GM18517 (cell line): ENCODE measurements at regions not wholly inside any gene's neighbourhood (a gene's known extent, or its start where the extent isn't known, plus 50 kb on each side); places are given as distances from the start of the nearest gene placed in this dataset.
A peak's percentile ranks its signal among the peaks of the same experiment; 100 is the strongest.

Source experiments
- ATAC-seq: cut with Tn5 transposase; IDR thresholded peaks from one replicate; pipeline ENCODE4 v1.9.1; 2021; ENCODE audit warnings: mild to moderate bottlenecking, moderate library complexity; ENCODE audit not compliant: unreplicated experiment

GRCh38 chr7:148472406-148472805 lies 118.2 kb upstream of the C7orf33 start:
- ATAC-seq = no peak

- no peak for ATAC-seq
Measured at GRCh38 chr7:148473703-148474480, 116.7 kb upstream of the C7orf33 start.

GRCh38 chr7:148474481-148475025 lies 116.0 kb upstream of the C7orf33 start:
- no peak for ATAC-seq

GRCh38 chr7:148478551-148478950 lies 112.0 kb upstream of the C7orf33 start:
- ATAC-seq = no peak

GRCh38 chr7:148480479-148481146 lies 110.0 kb upstream of the C7orf33 start:
- ATAC-seq = no peak

GRCh38 chr7:148481147-148481526 lies 109.4 kb upstream of the C7orf33 start:
- no peak for ATAC-seq

GRCh38 chr7:148481971-148482626 lies 108.5 kb upstream of the C7orf33 start:
- ATAC-seq = no peak

GRCh38 chr7:148483515-148484308 lies 106.9 kb upstream of the C7orf33 start:
- ATAC-seq = no peak

- ATAC-seq = no peak
Measured at GRCh38 chr7:148484486-148484885, 106.1 kb upstream of the C7orf33 start.

GRCh38 chr7:148485618-148486017 lies 104.9 kb upstream of the C7orf33 start:
- no peak for ATAC-seq

GRCh38 chr7:148486937-148487336 lies 103.6 kb upstream of the C7orf33 start:
- no peak for ATAC-seq

GRCh38 chr7:148487912-148488311 lies 102.7 kb upstream of the C7orf33 start:
- no peak for ATAC-seq

GRCh38 chr7:148489678-148490077 lies 100.9 kb upstream of the C7orf33 start:
- no peak for ATAC-seq

GRCh38 chr7:148492157-148492860 lies 98.3 kb upstream of the C7orf33 start:
- ATAC-seq = no peak

- no peak for ATAC-seq
Measured at GRCh38 chr7:148495605-148496004, 95.0 kb upstream of the C7orf33 start.

- no peak for ATAC-seq
Measured at GRCh38 chr7:148500978-148501377, 89.6 kb upstream of the C7orf33 start.

- no peak for ATAC-seq
Measured at GRCh38 chr7:148503900-148504487, 86.6 kb upstream of the C7orf33 start.

- no peak for ATAC-seq
Measured at GRCh38 chr7:148505645-148506375, 84.8 kb upstream of the C7orf33 start.

GRCh38 chr7:148507064-148507573 lies 83.4 kb upstream of the C7orf33 start:
- peak; percentile 99 for ATAC-seq
